NK-92 treated with Interleukin-12 subunit alpha and Interleukin-12 subunit beta, amount 100 ng/mL, for 24 hours (cell line): ENCODE measurements at regions not wholly inside any gene's neighbourhood (a gene's known extent, or its start where the extent isn't known, plus 50 kb on each side); places are given as distances from the start of the nearest gene placed in this dataset.
"Not testable (repeated sequence)": the region's sequence is repeated elsewhere in the genome, so short reads cannot be mapped to it uniquely, and the experiment has no call there.

Experiments used
- DNase-seq: peaks from one replicate; lab custom pipeline; 2025; lab: John Stamatoyannopoulos, UW

- DNase-seq: not testable (repeated sequence)
These were observed 52.1 kb upstream of the SEPTIN5 start for GRCh38 chr22:19662049-19662684.

- DNase-seq: no peak
These were observed 51.0 kb upstream of the SEPTIN5 start for GRCh38 chr22:19663286-19663815.

- no peak for DNase-seq
These were observed 50.4 kb upstream of the SEPTIN5 start for GRCh38 chr22:19663821-19664355.

GRCh38 chr22:19664406-19664805 lies 49.9 kb upstream of the SEPTIN5 start:
- no peak for DNase-seq
